Dermis blood vessel endothelial cell (primary cell): ENCODE measurements at regions not wholly inside any gene's neighbourhood (a gene's known extent, or its start where the extent isn't known, plus 50 kb on each side); places are given as distances from the start of the nearest gene placed in this dataset.
"Not testable (repeated sequence)": the region's sequence is repeated elsewhere in the genome, so short reads cannot be mapped to it uniquely, and the experiment has no call there.

ENCODE experiments used
- DNase-seq: peaks from one replicate; pipeline ENCODE4 v3.0.0; 2010

GRCh38 chr2:234272069-234272850, 221.8 kb downstream of the SPP2 start:
- no peak for DNase-seq

DNA sequence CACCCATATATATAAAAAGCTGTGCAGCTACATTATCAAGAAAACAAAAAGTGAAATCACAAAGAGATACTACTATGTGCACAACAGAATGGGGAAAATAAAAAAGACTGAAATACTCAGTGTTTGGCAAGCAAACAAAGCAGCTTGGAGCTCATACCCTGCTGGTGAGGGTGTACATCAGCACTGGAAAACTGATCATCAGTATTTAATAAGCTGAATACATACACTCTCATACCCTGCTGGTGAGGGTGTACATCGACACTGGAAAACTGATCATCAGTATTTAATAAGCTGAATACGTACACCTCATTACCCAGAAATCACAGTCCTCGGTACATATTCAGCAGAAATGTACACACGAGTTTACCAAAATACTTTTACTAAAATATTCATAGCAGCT, 220.8 kb downstream of the SPP2 start:
- DNase-seq: no peak

GRCh38 chr2:234269769-234270204, 219.3 kb downstream of the SPP2 start:
- no peak for DNase-seq

- no peak for DNase-seq
Observed at GRCh38 chr2:234267534-234267933, 217.0 kb downstream of the SPP2 start.

- no peak for DNase-seq
Observed at GRCh38 chr2:234266952-234267351, 216.4 kb downstream of the SPP2 start.

DNA sequence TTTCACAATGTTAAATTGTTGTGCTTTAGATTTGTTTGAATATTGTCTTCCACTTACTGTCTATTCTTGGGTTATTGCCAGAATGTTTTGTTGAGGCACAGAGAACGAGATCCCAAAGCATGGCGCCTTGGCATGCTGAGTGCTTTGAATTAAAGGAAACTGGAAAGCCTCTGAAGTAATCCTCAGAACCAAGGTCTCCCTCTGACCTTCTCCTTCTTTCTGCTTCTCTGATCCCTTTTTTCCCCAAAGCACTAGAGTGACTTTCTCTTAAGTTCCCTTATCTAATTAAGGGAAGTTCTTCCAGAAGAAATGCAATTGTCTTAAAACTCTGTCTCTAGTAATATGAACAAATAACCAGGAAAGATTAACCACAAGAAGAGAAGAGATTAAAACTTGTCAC, 214.7 kb downstream of the SPP2 start:
- no peak for DNase-seq

DNA sequence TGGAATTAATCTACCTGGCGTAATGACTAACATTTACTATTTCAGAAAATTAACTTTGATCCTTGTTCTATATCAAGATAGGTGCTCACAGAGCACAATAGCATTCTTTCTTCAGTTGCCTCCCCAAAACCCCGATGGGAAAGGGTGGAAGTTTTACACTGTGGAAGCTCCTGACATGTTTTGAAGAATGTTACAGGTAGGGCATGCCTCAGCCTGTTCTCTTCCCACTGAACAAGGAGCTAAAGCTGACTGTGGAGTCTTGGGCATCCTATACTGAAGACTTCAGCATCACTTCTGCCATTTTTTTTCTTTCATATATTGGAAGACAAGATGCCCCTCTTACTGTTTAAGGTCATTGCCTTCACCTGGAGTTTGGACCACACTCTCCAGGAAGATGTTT, 211.2 kb downstream of the SPP2 start:
- no peak for DNase-seq

DNA sequence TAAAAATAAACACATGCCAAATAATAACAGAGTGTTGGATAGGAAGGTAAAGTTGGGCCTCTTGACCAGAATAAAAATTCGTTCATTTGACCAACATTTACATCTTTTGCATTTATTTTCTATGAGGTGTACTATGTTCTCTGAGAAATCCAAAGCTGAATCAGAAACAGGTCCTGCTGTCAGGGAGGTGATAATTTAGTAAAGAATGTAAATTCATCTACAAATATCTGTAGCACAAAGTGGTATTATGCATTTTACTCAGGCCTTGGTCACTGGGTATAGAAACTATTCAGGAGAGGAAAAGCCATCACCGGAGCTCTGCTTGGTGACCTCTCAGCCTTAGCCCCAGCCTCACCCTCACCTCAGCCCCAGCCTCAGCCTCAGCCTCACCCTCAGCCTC, 208.9 kb downstream of the SPP2 start:
- no peak for DNase-seq

DNA sequence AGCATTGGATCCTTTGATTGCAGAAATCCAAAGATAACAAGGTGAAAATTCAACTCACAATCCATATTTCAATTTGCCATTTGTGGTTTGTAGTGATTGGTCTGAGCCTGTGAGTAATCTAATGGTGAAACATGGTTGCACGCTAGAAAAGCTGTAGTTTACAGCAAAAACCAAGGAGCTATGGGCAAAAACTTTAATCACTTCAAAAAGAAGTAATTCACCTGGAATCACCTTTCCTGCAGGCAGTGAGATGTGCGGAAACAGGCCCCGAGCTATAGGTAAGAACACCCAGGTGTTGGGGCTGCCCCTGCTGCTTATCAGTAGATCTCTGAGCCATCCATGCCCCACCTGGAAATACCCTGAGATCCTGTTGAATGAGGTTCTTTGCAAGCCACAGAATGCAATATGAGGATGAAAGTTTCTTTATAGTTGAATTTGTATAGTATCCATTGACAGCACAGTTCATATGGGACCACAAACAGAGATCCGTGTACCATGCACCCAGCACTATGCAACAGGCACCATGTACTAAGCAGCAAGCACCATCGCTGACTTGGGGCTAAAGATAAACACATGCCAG, 208.2 kb downstream of the SPP2 start:
- no peak for DNase-seq

- DNase-seq: peak; percentile 98
Observed at GRCh38 chr2:234257859-234258561, 207.5 kb downstream of the SPP2 start.

GRCh38 chr2:234256516-234256915, 206.0 kb downstream of the SPP2 start:
- DNase-seq: no peak

GRCh38 chr2:234254783-234255521, 204.4 kb downstream of the SPP2 start:
- no peak for DNase-seq

GRCh38 chr2:234252772-234253171, 202.3 kb downstream of the SPP2 start:
- no peak for DNase-seq

- DNase-seq: peak; percentile 88
Observed at GRCh38 chr2:234251326-234252271, 201.1 kb downstream of the SPP2 start.

GRCh38 chr2:234250926-234251325, 200.4 kb downstream of the SPP2 start:
- no peak for DNase-seq

- DNase-seq: peak; percentile 74
Observed at GRCh38 chr2:234249873-234250272, 199.4 kb downstream of the SPP2 start.

GRCh38 chr2:234249034-234249735, 198.7 kb downstream of the SPP2 start:
- DNase-seq: no peak

DNA sequence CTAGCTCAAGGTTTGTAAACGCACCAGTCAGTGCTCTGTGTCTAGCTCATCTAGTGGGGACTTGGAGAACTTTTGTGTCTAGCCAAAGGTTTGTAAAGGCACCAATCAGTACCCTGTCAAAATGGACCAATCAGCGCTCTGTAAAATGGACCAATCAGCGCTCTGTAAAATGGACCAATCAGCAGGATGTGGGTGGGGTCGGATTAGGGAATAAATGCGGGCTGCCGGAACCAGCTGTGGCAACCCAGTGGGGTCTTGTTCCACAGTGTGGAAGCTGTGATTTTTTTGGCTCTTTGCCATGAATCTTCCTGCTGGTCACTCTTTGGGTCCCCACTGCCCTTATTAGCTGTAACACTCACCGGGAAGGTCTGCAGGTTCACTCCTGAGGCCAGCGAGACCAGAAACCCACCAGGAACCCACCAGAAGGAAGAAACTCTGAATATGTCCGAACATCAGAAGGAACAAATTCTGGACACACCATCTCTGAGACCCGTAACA, 197.8 kb downstream of the SPP2 start:
- not testable (repeated sequence) for DNase-seq

GRCh38 chr2:234247453-234248180, 197.1 kb downstream of the SPP2 start:
- no peak for DNase-seq

DNA sequence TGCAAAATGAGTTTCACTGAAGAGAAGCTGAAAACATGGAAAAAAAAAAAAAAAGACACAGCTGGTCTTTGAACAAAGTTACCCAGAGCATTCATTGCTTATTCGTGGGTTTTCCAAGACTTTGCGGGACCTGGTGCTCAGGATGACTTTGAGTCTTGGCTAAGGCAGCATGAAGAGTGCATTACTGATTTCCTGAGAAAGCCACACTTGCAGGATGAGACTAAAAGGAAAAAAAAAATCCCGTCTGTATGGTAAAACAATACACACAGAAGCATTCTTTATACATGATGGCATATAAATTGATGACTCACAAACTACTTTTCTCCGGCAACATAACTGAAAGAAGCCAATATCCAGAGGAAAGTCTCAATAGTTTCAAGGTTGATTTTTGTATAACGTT, 195.4 kb downstream of the SPP2 start:
- peak; percentile 92 for DNase-seq
